ENCODE measurements at regions not wholly inside any gene's neighbourhood (a gene's known extent, or its start where the extent isn't known, plus 50 kb on each side); places are given as distances from the start of the nearest gene placed in this dataset.

DNA sequence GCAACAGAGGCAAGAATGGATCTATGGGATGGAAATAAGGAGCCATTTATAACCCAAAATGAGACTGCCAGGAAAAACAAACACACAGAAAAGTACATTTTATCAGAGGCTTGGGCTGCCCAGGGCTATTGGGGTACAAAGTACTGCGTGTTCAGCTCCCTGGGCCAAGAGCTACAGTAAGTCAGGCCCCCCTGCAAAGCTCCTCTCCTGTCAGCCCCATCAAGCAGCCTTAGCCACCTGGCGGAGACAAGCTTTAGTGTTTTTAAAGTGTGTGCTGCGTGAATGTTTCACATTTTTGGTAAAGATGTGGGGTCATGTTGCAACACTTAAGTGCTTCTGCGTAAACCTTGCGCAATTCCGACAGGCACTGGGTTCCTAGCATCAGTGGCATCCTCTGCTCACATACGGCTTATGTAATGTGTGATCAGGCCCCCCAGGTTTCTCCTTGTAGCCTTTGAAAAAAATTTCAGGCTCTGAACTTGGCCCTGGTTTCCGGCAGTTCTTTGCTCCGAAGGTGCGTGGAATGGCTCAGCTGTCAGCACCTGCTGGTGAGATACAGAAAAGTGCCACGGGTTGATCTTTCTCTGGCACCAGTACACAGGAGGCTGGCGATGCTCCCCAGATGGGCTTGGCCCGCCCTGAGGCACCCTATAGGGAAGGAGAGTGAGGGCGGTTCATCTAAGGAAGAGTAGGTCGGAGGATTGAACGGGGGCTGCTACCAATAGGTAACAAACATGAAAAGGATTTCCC, 198.7 kb upstream of the EEA1 start:
- Histone ChIP-seq H3K27ac (peak overlapping the region; percentile 77 to 81), H3K9me3 (no peaks in the 10 kb centered on the region), H3K4me3 (peak overlapping the region in 1 of 2 donors; percentile 10), H3K36me3 (no peaks in the 10 kb centered on the region), H3K27me3 (no peaks in the 10 kb centered on the region), H3K4me1 (peaks cover 3 to 18% of the 10 kb centered on the region in 2 donors)
- intact Hi-C loops (cut with DNase I), result loop anchor here (2.0 to 5.0 kb wide), 6 partner anchors 63 to 249 kb away; partner anchors contain the start of gene NUDT4
- peak; percentile 46 to 93 for DNase-seq (ENCODE audit: low spot score in 2 of 2)
- peak; percentile 54 to 70 (median 60) for TF ChIP-seq CTCF (IDR thresholded peaks at IDR 0.05)

DNA sequence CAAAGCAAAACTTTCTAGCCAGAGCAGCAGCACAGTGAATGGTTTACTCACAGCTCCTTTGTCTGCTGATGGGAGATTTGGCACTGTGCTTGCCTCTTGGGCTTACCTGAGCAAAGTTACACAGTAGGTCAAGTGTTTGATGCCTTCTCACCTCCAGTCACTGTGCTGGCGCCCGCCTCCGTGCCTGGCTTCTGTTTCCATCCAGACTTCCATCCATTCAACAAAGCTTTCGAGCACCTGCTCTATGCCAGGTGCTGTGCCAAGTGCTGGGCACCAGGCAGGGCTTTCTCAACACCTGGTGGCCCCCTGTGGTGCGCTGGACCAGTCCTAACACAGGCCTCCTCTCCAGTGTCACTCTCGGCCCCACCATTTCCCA, 199.2 kb upstream of the EEA1 start:
- Histone ChIP-seq H3K4me3 (no peak overlapping the region), H3K9me3 (no peaks in the 10 kb centered on the region), H3K36me3 (no peaks in the 10 kb centered on the region), H3K4me1 (peaks cover 3 to 18% of the 10 kb centered on the region in 2 donors), H3K27me3 (no peaks in the 10 kb centered on the region), H3K27ac (peak overlapping the region; percentile 77 to 81)
- intact Hi-C loops (cut with DNase I), result loop anchor here (5.0 kb wide), 3 partner anchors 109 to 234 kb away; no protein-coding TSS in a partner anchor
- no peak for TF ChIP-seq CTCF (IDR thresholded peaks at IDR 0.05)
- DNase-seq (ENCODE audit: low spot score in 2 of 2), result no peak

GRCh38 chr12:93130366-93131054, 201.4 kb upstream of the EEA1 start:
- Histone ChIP-seq H3K36me3 (no peaks in the 10 kb centered on the region), H3K4me3 (no peak overlapping the region), H3K27ac (no peak overlapping the region), H3K9me3 (no peaks in the 10 kb centered on the region), H3K4me1 (peaks cover 3 to 15% of the 10 kb centered on the region in 2 donors), H3K27me3 (no peaks in the 10 kb centered on the region)
- DNase-seq (ENCODE audit: low spot score in 2 of 2), result no peak
- intact Hi-C loops (cut with DNase I), result no loop called here
- no peak for TF ChIP-seq CTCF (IDR thresholded peaks at IDR 0.05)

GRCh38 chr12:93133361-93133760, 204.3 kb upstream of the EEA1 start:
- DNase-seq (ENCODE audit: low spot score in 2 of 2), result no peak
- no peaks in the 10 kb centered on the region for H3K9me3 ChIP-seq
- TF ChIP-seq CTCF (IDR thresholded peaks at IDR 0.05), result no peak
- H3K27me3 ChIP-seq, result no peaks in the 10 kb centered on the region
- H3K4me1 ChIP-seq, result peaks cover 0 to under 1% of the 10 kb centered on the region in 2 donors
- no peak overlapping the region for H3K27ac ChIP-seq
- H3K4me3 ChIP-seq, result no peak overlapping the region
- H3K36me3 ChIP-seq, result no peaks in the 10 kb centered on the region
- intact Hi-C loops (cut with DNase I), result no loop called here

DNA sequence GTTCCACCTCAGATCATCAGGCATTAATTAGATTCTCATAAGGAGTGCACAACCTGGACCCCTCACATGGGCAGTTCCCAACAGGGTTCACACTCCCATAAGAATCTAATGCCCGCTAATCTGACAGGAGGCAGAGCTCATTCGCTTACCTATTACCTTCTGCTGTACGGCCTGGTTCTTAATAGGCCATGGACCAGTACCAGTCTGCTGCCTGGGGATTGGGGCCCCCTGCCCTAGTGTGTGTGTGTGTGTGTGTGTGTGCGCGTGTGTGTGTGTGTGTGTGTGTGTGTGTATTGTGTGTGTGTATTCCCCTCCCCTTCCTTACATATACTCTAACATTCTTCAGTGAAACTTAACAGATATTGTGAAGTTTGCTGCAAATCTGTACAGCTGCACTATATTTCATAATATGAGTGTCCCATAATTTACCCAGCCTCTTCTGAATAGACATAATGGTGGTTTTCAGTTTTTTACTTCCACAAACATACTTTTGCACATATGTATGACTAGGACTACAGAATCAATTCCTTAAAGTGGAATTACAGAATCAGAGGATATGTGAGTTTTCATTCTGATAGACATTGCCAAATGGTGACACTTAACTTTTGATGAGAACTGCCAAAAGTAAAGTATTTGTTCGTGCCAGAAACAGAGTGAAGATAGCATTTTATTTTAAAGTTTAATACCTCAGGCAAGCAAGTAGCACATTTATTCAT, 205.2 kb upstream of the EEA1 start:
- Histone ChIP-seq H3K27me3 (no peaks in the 10 kb centered on the region), H3K9me3 (no peaks in the 10 kb centered on the region), H3K4me1 (no peaks in the 10 kb centered on the region), H3K36me3 (no peaks in the 10 kb centered on the region), H3K4me3 (no peak overlapping the region), H3K27ac (no peak overlapping the region)
- no peak for DNase-seq (ENCODE audit: low spot score in 2 of 2)
- intact Hi-C loops (cut with DNase I), result no loop called here
- no peak for TF ChIP-seq CTCF (IDR thresholded peaks at IDR 0.05)
